BLaER1 treated with 17β-estradiol and CSF1 and Interleukin-3, amounts not matched to agents 10 nM and 100 nM (cell line): ENCODE measurements at regions not wholly inside any gene's neighbourhood (a gene's known extent, or its start where the extent isn't known, plus 50 kb on each side); places are given as distances from the start of the nearest gene placed in this dataset.

Experiments
- H3K27ac ChIP-seq, 11 experiments: shearing (Covaris generic); formaldehyde crosslinking; 2 replicates each; pipeline ENCODE4 v1.8.1; 2022
- H3K27me3 ChIP-seq, 11 experiments: shearing (Covaris generic); formaldehyde crosslinking; 2 replicates each; pipeline ENCODE4 v1.8.1; 2022
- H3K36me3 ChIP-seq, 11 experiments: shearing (Covaris generic); formaldehyde crosslinking; 2 replicates each; pipeline ENCODE4 v1.8.1; 2022
- H3K4me1 ChIP-seq, 10 experiments: shearing (Covaris generic); formaldehyde crosslinking; 2 replicates each; pipeline ENCODE4 v1.8.1; 2022
- H3K4me2 ChIP-seq, 11 experiments: shearing (Covaris generic); formaldehyde crosslinking; 2 replicates each; pipeline ENCODE4 v1.8.1; 2022
- H3K4me3 ChIP-seq, 10 experiments: shearing (Covaris generic); formaldehyde crosslinking; 2 replicates each; pipeline ENCODE4 v1.8.1; 2022
- H3K9ac ChIP-seq, 11 experiments: shearing (Covaris generic); formaldehyde crosslinking; 2 replicates each; pipeline ENCODE4 v1.8.1; 2022
- H3K9me3 ChIP-seq, 11 experiments: shearing (Covaris generic); formaldehyde crosslinking; replicated peaks in 1 of 11; 2 replicates each; pipeline ENCODE4 v1.8.1; 2022
- H4K20me1 ChIP-seq, 11 experiments: shearing (Covaris generic); formaldehyde crosslinking; 2 replicates each; pipeline ENCODE4 v1.8.1; 2022
- Cebpa-rat ChIP-seq, 11 experiments: shearing (Covaris generic); IDR thresholded peaks; 2 replicates each; pipeline ENCODE4 v1.8.1; 2022

DNA sequence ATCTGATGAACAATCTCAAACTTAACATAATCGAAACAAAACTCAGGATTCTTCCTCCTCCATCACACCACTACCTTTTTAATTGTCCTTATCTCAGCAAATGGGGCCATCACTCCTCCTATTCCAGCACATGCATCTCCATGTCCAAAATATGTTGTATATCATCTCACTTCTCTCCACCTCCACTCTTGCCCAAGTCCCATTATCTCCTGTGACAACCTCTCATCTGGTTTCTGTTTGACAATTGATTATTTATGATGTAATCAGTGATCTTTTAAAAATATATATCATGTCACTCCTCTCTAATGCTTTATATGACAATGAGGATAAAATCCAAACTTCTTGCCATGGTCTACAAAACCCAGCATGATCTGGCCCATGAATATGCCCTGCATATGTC lies 200.8 kb upstream of the HMGA2 start:
- Histone ChIP-seq H3K36me3 (no peaks in the 10 kb centered on the region), H3K9ac (no peak overlapping the region), H3K27ac (no peak overlapping the region), H3K4me3 (no peak overlapping the region), H3K4me1 (peaks cover 0 to 8% (median 5%) of the 10 kb centered on the region in 10 experiments; a peak in 5 of 20 replicates), H3K27me3 (no peaks in the 10 kb centered on the region), H3K9me3 (no peaks in the 10 kb centered on the region), H4K20me1 (no peaks in the 10 kb centered on the region), H3K4me2 (no peak overlapping the region)
- no peak for TF ChIP-seq Cebpa-rat (IDR thresholded peaks at IDR 0.05)

DNA sequence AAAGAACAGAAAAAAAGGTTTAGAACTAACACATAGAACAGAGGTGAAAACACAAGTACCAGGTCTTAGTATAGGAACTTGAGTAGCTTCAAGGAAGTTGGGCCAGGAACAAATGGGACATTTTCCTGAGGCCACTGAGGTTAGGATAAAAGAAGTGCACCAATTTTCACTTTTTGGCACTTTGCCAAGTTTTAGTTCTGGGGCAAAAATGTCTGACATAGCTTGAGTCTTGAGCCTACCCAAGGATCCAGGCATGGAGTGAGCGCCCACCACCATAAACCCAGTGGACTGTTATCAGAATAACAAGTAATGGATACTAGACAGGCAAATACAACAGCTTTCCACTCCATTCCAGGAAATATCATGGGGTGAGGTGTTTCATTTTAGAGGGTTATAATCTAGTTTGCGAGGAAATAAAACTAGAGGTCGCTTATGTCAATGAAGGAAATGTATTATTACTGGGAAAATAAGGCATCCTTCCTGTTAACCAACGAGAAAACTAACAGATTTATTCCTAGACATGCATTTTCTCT lies 199.7 kb upstream of the HMGA2 start:
- Histone ChIP-seq H3K27me3 (no peaks in the 10 kb centered on the region), H3K9me3 (no peaks in the 10 kb centered on the region), H3K4me2 (no peak overlapping the region), H3K36me3 (no peaks in the 10 kb centered on the region), H3K9ac (no peak overlapping the region), H4K20me1 (no peaks in the 10 kb centered on the region), H3K4me3 (no peak overlapping the region), H3K27ac (no peak overlapping the region), H3K4me1 (no peaks in the 10 kb centered on the region)
- TF ChIP-seq Cebpa-rat (IDR thresholded peaks at IDR 0.05): no peak

DNA sequence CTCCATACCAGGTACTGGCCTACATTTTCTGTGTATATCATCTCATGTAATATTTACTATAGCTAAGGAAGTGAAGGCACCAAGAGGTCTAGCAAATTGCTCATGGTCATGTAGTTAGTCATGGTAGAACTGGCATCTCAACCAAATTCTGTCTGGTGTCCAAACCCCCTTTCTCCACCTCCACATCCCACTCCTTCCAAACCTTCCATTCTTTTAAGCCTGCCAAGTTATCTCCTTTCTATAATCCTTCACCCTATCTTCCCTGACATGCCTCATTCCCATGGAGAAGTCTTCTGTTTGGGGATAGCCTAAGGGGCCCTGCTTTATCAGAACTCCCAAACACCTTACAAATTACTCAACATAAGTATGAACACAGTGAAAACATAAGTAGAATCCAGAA lies 196.2 kb upstream of the HMGA2 start:
- Histone ChIP-seq H3K4me3 (no peak overlapping the region), H3K27me3 (no peaks in the 10 kb centered on the region), H3K4me2 (no peak overlapping the region), H3K9ac (no peak overlapping the region), H4K20me1 (no peaks in the 10 kb centered on the region), H3K27ac (no peak overlapping the region), H3K36me3 (no peaks in the 10 kb centered on the region), H3K4me1 (peaks cover 0 to 13% (median 0%) of the 10 kb centered on the region in 10 experiments; a peak in 2 of 20 replicates), H3K9me3 (no peaks in the 10 kb centered on the region)
- no peak for TF ChIP-seq Cebpa-rat (IDR thresholded peaks at IDR 0.05)

DNA sequence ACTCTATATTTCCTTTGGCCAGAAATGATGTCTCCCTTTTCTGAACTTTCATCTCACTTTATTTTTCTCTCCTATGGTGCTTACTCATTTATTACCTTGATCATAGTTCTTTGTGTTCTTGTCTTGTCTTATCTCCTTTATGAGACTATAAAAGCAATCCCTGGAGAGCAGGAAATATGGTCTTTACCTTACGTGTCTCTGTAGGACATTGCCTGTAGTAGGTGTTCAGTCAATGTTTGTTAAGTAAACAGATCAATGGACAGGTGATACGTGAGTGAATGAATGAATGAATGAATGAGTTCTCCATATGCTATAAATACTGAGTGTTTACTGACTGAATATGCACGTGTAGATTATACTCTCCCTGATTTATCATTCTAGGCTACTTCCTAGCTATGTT lies 193.7 kb upstream of the HMGA2 start:
- Histone ChIP-seq H4K20me1 (no peaks in the 10 kb centered on the region), H3K9ac (no peak overlapping the region), H3K4me3 (no peak overlapping the region), H3K27me3 (no peaks in the 10 kb centered on the region), H3K4me2 (no peak overlapping the region), H3K36me3 (no peaks in the 10 kb centered on the region), H3K27ac (no peak overlapping the region), H3K4me1 (peaks cover 0 to 13% (median 0%) of the 10 kb centered on the region in 10 experiments; a peak in 2 of 20 replicates), H3K9me3 (no peaks in the 10 kb centered on the region)
- no peak for TF ChIP-seq Cebpa-rat (IDR thresholded peaks at IDR 0.05)

DNA sequence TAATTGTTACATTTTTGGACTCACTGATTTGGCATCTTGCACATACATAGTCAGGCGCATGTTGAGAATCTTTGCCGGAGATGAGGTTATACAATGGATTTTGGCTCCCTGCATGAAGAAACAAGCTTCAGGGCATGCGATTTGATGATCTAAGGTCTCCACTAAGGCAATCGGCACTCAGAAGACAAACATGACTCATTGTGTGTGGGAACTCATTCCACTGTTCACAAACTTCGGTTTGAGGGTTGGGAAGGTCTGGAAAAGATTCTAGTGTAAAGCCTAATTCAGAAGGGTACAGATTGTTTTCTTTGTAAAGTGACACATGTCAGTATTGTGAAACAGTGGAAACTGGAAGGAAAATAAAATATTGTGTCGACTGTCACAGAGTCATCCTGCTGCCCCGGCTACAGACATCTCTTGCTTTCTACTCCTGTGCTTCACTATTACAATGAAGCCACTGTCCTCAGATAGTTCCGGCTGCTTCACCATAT lies 192.6 kb upstream of the HMGA2 start:
- no peaks in the 10 kb centered on the region for H4K20me1 ChIP-seq
- TF ChIP-seq Cebpa-rat (IDR thresholded peaks at IDR 0.05): no peak
- no peak overlapping the region for H3K27ac ChIP-seq
- no peaks in the 10 kb centered on the region for H3K36me3 ChIP-seq
- H3K4me1 ChIP-seq: peaks cover 0 to 13% (median 0%) of the 10 kb centered on the region in 10 experiments; a peak in 2 of 20 replicates
- no peak overlapping the region for H3K4me3 ChIP-seq
- H3K9me3 ChIP-seq: no peaks in the 10 kb centered on the region
- peak overlapping the region in 1 of 11 experiments; percentile 6; a peak in 3 of 22 replicates for H3K4me2 ChIP-seq
- H3K9ac ChIP-seq: no peak overlapping the region
- no peaks in the 10 kb centered on the region for H3K27me3 ChIP-seq

DNA sequence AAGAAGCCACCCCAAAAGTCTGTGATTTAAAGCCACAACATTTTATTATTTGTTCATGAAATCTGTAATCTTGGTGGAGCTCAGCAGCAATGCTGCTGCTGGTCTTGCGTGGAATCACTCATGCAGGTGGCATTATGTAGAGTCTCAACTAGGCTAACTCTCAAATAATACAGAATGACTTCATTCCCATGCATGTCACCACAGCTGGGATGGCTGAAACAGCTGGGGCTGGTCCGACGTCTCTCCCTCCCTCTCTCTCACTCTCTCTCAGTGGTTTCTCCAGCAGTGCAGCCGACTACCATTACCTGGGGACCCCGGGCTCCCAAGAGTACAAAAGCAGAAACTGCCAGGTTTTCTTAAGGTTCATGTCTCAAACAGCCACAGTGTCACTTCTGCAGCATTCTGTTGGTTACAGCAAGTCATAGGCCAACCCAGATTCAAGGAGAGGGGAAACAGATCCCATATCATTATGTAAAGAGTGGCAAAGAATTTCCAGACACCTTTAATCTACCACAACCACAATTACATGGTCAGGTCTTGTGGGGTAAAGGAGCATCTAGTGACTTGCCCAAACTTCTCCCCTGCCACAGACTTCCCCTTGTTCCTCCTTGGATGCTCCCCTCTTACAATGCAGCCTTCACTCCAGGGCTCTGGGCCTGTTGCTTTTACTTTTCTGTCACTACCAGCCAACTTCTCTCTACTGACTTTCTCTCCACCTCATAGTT lies 192.0 kb upstream of the HMGA2 start:
- H3K4me1 ChIP-seq: peaks cover 0 to 15% (median 0%) of the 10 kb centered on the region in 10 experiments; a peak in 3 of 20 replicates
- H3K4me3 ChIP-seq: no peak overlapping the region
- no peak for TF ChIP-seq Cebpa-rat (IDR thresholded peaks at IDR 0.05)
- H3K27me3 ChIP-seq: no peaks in the 10 kb centered on the region
- H3K36me3 ChIP-seq: no peaks in the 10 kb centered on the region
- H3K9ac ChIP-seq: no peak overlapping the region
- no peaks in the 10 kb centered on the region for H4K20me1 ChIP-seq
- H3K27ac ChIP-seq: no peak overlapping the region
- H3K9me3 ChIP-seq: no peaks in the 10 kb centered on the region
- H3K4me2 ChIP-seq: peak overlapping the region in 1 of 11 experiments; percentile 6; a peak in 3 of 22 replicates

DNA sequence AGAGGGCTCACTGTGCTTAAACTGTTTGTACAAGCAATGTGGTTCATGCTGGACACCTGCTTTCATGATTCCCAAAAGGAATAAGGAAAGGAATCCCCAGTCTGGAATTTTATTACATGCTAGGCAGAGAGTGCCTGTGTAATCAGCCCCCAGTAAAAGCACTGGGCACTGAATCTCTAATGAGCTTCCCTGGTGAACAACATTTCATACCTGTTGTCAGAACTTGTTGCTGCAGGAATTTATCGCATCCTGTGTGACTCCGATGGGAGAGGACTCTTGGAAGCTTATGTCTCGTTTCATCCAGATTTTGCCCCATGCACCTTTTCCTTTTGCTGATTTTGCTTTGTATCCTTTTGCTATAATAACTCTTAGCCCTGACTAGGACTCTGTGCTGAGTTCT lies 190.2 kb upstream of the HMGA2 start:
- no peak for TF ChIP-seq Cebpa-rat (IDR thresholded peaks at IDR 0.05)
- Histone ChIP-seq H3K27me3 (no peaks in the 10 kb centered on the region), H3K4me1 (peaks cover 0 to 28% (median 0%) of the 10 kb centered on the region in 10 experiments; a peak in 6 of 20 replicates), H3K27ac (no peak overlapping the region), H3K4me3 (no peak overlapping the region), H3K9ac (no peak overlapping the region), H3K9me3 (peaks cover 0 to 10% (median 0%) of the 10 kb centered on the region in 11 experiments; a peak in 5 of 22 replicates), H3K36me3 (no peaks in the 10 kb centered on the region), H4K20me1 (no peaks in the 10 kb centered on the region), H3K4me2 (no peak overlapping the region)

DNA sequence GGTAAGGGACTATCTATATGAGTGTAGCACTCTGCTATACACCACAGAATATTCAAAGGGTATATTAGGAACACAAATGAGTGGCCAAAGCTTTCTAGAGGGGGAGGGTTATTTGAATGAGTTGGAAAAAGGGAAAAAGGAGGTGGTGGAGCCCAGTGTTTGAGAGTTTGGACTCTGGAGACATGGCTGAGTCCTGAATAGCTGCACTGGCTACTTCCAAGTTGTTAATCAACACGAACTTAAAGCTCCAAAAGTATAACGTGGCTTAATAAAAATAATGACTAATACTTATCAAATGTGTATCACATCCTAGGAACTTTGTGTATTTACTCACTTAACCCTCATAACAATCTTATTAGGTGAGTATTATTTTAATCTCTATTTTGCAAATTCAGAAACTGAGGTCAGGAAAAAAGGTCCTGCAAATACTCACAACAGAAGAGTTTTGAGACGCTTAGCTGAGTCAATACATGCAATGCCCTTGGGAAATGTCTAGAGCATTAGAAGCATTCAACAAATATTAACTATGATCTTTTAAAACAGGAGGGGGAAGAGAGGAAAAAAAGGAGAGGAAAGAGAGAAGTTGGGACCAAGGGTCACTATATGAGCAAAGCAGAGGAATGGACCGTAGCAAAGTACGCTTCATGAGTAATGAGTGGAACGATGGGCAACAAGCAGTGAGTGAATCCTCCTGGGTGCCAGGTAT lies 189.5 kb upstream of the HMGA2 start:
- no peaks in the 10 kb centered on the region for H3K36me3 ChIP-seq
- H3K4me1 ChIP-seq: peaks cover 0 to 28% (median 0%) of the 10 kb centered on the region in 10 experiments; a peak in 6 of 20 replicates
- no peak overlapping the region for H3K27ac ChIP-seq
- H3K27me3 ChIP-seq: no peaks in the 10 kb centered on the region
- no peak overlapping the region for H3K9ac ChIP-seq
- H3K9me3 ChIP-seq: peaks cover 0 to 15% (median 0%) of the 10 kb centered on the region in 11 experiments; a peak in 5 of 22 replicates
- H3K4me3 ChIP-seq: no peak overlapping the region
- H3K4me2 ChIP-seq: no peak overlapping the region
- TF ChIP-seq Cebpa-rat (IDR thresholded peaks at IDR 0.05): no peak
- no peaks in the 10 kb centered on the region for H4K20me1 ChIP-seq

DNA sequence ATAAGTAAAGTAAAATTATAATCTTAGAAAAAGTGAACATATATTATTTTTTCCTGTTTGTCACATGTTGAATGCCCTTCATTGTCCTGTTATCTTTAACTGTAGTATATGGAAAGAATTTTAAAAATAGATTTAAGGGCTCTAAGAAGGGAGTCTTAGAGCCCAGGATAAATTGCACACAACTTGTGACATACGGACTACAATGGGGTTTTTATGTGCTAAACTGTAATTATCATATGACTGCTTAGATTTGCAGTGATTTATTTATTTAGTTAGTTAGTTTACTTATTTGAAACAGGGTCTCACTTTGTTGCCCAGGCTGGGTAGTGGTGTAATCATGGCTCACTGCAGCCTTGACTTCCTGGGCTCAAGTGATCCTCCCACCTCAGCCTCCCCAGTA lies 187.8 kb upstream of the HMGA2 start:
- no peak overlapping the region for H3K4me3 ChIP-seq
- no peaks in the 10 kb centered on the region for H4K20me1 ChIP-seq
- no peak overlapping the region for H3K9ac ChIP-seq
- TF ChIP-seq Cebpa-rat (IDR thresholded peaks at IDR 0.05): no peak
- H3K4me1 ChIP-seq: peaks cover 0 to 37% (median 0%) of the 10 kb centered on the region in 10 experiments; a peak in 6 of 20 replicates
- H3K27ac ChIP-seq: no peak overlapping the region
- no peak overlapping the region for H3K4me2 ChIP-seq
- peaks cover 0 to 15% (median 0%) of the 10 kb centered on the region in 11 experiments; a peak in 5 of 22 replicates for H3K9me3 ChIP-seq
- no peaks in the 10 kb centered on the region for H3K27me3 ChIP-seq
- no peaks in the 10 kb centered on the region for H3K36me3 ChIP-seq
